ENCODE measurements at regions not wholly inside any gene's neighbourhood (a gene's known extent, or its start where the extent isn't known, plus 50 kb on each side); places are given as distances from the start of the nearest gene placed in this dataset.

- peak; percentile 80 for DNase-seq
Measured at GRCh38 chr9:6703898-6704639, 53.7 kb upstream of the KDM4C start.

- no peak for DNase-seq
Measured at GRCh38 chr9:6702707-6703106, 55.1 kb upstream of the KDM4C start.

GRCh38 chr9:6696178-6696577 is 50.6 kb upstream of the GLDC start:
- no peak for DNase-seq

- no peak for DNase-seq
Measured at GRCh38 chr9:6695121-6695814, 49.7 kb upstream of the GLDC start.
